ENCODE measurements at regions not wholly inside any gene's neighbourhood (a gene's known extent, or its start where the extent isn't known, plus 50 kb on each side); places are given as distances from the start of the nearest gene placed in this dataset.

- TF ChIP-seq CTCF (IDR thresholded peaks at IDR 0.05) (no peak), ZFX (IDR thresholded peaks at IDR 0.05; ENCODE audit: borderline replicate concordance) (no peak)
These were observed 105.4 kb downstream of the ETAA1 start for GRCh38 chr2:67502346-67503065.

Measured in 22Rv1 (cell line).